H1 (cell line): ENCODE measurements at regions not wholly inside any gene's neighbourhood (a gene's known extent, or its start where the extent isn't known, plus 50 kb on each side); places are given as distances from the start of the nearest gene placed in this dataset.

Experiments used
- JUN ChIP-seq: IDR thresholded peaks from 2 replicates; pipeline ENCODE4 v1.6.1; 2011; ENCODE audit warnings: low read depth, mild to moderate bottlenecking, improper control_type of control experiment, low read length
- TCF12 ChIP-seq: IDR thresholded peaks from 2 replicates; pipeline ENCODE4 v1.6.1; 2011; ENCODE audit warnings: low read depth, mild to moderate bottlenecking, low read length
- YY1 ChIP-seq: IDR thresholded peaks from 2 replicates; pipeline ENCODE4 v1.6.1; 2011; ENCODE audit warnings: low read depth, mild to moderate bottlenecking, low read length

DNA sequence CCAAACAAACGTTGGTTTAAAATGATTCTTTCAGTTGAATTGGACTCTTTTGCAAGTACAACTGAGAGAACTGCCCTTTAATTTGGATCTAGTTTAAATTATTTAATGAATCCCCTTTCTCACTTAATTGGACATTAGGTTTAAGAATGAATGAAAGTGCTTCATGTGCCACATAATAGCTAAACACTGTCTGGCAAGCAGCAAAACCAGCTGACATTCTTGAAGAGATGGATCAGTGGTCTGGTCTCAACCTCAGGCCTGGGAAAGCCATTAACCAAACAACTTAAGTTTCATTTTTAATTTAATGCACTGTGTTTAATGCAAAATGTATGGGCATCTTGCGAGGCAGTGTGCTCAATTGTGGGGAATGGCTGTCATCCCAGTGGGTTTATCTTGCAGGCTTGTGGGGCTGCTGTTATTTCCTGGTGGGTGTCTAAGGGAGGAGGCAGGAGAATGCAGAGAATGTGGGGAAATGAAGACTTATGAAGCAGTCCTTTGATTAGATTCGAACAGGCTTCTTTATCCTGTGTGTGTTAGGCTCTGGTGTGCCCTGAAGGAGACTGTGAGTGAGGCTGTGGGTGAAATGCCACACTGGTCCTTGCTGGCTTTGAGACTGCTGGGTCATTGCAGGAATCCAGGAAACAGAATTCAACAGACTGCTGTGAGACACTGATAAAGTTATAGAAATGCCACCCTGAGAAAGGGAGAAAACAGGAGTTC is 144.1 kb upstream of the PELI2 start (continued):
- TF ChIP-seq JUN = no peak
- no peak for TF ChIP-seq YY1
- no peak for TF ChIP-seq TCF12
- TF ChIP-seq, all 59 proteins: peak for 0
